Heart left ventricle (tissue), 16 donors: ENCODE measurements at regions not wholly inside any gene's neighbourhood (a gene's known extent, or its start where the extent isn't known, plus 50 kb on each side); places are given as distances from the start of the nearest gene placed in this dataset.

Experiments
- ATAC-seq, 4 donors: fragments of 200-7000 bp; cut with Tn5 transposase; one replicate each; pipeline ENCODE4 v1.9.1; 2020 to 2022; ENCODE audit warnings: moderate library complexity in 4 of 4, mild to moderate bottlenecking in 3 of 4, moderate number of reproducible peaks in 1 of 4
- DNase-seq, 5 donors: peaks; one replicate each; pipeline ENCODE4 v3.0.0-alpha.2; 2020
- H3K27ac ChIP-seq, 12 donors: fragments of 200-600 bp; sonication (generic) in 4 of 12; one replicate each; pipeline versions ENCODE4 v1.5.0 to v1.8.0; 2016 to 2022; ENCODE audit warnings: mild to moderate bottlenecking in 2 of 12
- H3K27me3 ChIP-seq, 9 donors: fragments of 200-600 bp; sonication (generic) in 2 of 9; one replicate each; pipeline versions ENCODE4 v1.5.1 to v1.8.0; 2016 to 2022; ENCODE audit warnings: mild to moderate bottlenecking in 3 of 9
- H3K36me3 ChIP-seq, 9 donors: fragments of 200-600 bp; sonication (generic) in 2 of 9; one replicate each; pipeline versions ENCODE4 v1.5.0 to v1.8.0; 2018 to 2022; ENCODE audit warnings: mild to moderate bottlenecking in 2 of 9
- H3K4me1 ChIP-seq, 12 donors: fragments of 200-600 bp; sonication (generic) in 4 of 12; one replicate each; pipeline versions ENCODE4 v1.5.0 to v1.8.0; 2016 to 2022; ENCODE audit warnings: mild to moderate bottlenecking in 3 of 12
- H3K4me3 ChIP-seq, 12 donors: fragments of 200-600 bp; sonication (generic) in 4 of 12; one replicate each; pipeline versions ENCODE4 v1.5.0 to v1.8.0; 2017 to 2022; ENCODE audit warnings: mild to moderate bottlenecking in 9 of 12, moderate library complexity in 4 of 12
- H3K9me3 ChIP-seq, 12 donors: fragments of 200-600 bp; sonication (generic) in 4 of 12; one replicate each; pipeline versions ENCODE4 v1.5.0 to v1.8.0; 2016 to 2022; ENCODE audit warnings: mild to moderate bottlenecking in 1 of 12
- POLR2A ChIP-seq, 2 donors: fragments of 450-650 bp; IDR thresholded peaks; one replicate each; pipeline ENCODE4 v1.6.1; 2017; ENCODE audit warnings: antibody characterized with exemption in 2 of 2, mild to moderate bottlenecking in 2 of 2, moderate library complexity in 2 of 2
- WGBS, 4 donors: extraction: QIAGEN DNeasy Blood & Tissue Kit in 2 of 4; methylation state at CpG; one replicate each; pipeline versions ENCODE4 v1.1.5 to v1.1.7; 2013 to 2018; 5-methylcytosine and 5-hydroxymethylcytosine counted together
- intact Hi-C, 10 donors: fragments of 100-400 bp; cut with DNase I; formaldehyde crosslinking; loops; one replicate each; pipeline versions ENCODE4 v1.11.1 to v1.14.2; 2022
- TF ChIP-seq, protein P1 (sequence below), 12 donors: fragments of 200-600 bp; sonication (generic) in 4 of 12; IDR thresholded peaks; one replicate each; pipeline versions ENCODE4 v1.5.0 to v1.8.0; 2018 to 2022; ENCODE audit warnings: antibody characterized with exemption in 12 of 12, mild to moderate bottlenecking in 5 of 12
- donor health status: ischemic (EF 13 %, LVEDD 7.1; RV severe dilation, severe dysfunction).
- donor health status: healthy with polysubstance abuse.
- donor health status: DM: no; HTN: yes; CAD: no.
- donor health status: DM: no; HTN: no; CAD: no.
- donor health status: ischemic (EF 25% LVEDD 6.9; RV normal size, moderate dysfunction).
- donor health status: ischemic (EF 25% LVEDD 5.7; RV mildly dilated, moderate dysfunction).
- donor health status: healthy.
- donor health status: DM: yes; HTN: yes; CAD: no.
- donor health status: ischemic (EF 35%, LVEDD 5.7; RV mildly dilated, moderate dysfunction).
- donor health status: nonischemic (EF 11% LVEDD 7.7; RV severe dilation, severe dysfunction).
- donor health status: DM: yes; HTN: yes; CAD: no.
- donor health status: PGD.
- donor health status: ischemic (EF 29% LVEDD 5.4; RV normal size, mild dysfunction).
- donor health status: nonischemic (EF 23%, LVEDD 6.1; RV moderate dilation, normal function).

DNA sequence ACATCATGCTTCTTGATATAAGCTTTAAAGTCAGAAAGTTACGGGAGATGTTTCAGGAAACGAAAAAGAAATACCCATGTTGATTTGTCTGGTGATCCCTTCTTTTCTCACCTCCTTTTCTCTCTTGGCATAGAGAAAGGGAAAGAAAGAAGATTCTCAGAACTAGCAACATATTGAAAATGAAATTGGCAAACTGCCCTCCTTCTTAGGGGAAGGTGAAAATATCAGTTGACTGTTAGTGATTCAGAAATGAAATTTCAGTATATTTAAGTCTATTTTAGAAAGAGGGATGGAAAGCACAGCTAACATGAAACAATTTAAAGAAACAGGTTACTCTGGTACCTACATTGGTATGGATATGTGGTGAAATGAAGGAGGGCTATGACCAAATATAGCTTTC is 918.1 kb downstream of the METTL15 start:
- no peak for DNase-seq
- no peaks in the 10 kb centered on the region for H3K27me3 ChIP-seq
- no peak overlapping the region for H3K27ac ChIP-seq
- no peak for ATAC-seq
- no peak overlapping the region for H3K4me3 ChIP-seq
- 82 to 87% (median 86%) methylated on average over 2 of the region's 2 CpGs for WGBS, 4 donors
- TF ChIP-seq, protein P1, sequence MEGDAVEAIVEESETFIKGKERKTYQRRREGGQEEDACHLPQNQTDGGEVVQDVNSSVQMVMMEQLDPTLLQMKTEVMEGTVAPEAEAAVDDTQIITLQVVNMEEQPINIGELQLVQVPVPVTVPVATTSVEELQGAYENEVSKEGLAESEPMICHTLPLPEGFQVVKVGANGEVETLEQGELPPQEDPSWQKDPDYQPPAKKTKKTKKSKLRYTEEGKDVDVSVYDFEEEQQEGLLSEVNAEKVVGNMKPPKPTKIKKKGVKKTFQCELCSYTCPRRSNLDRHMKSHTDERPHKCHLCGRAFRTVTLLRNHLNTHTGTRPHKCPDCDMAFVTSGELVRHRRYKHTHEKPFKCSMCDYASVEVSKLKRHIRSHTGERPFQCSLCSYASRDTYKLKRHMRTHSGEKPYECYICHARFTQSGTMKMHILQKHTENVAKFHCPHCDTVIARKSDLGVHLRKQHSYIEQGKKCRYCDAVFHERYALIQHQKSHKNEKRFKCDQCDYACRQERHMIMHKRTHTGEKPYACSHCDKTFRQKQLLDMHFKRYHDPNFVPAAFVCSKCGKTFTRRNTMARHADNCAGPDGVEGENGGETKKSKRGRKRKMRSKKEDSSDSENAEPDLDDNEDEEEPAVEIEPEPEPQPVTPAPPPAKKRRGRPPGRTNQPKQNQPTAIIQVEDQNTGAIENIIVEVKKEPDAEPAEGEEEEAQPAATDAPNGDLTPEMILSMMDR (IDR thresholded peaks at IDR 0.05): no peak
- TF ChIP-seq POLR2A (IDR thresholded peaks at IDR 0.05): no peak
- H3K9me3 ChIP-seq: peaks cover 0 to 31% (median 15%) of the 10 kb centered on the region in 12 donors
- intact Hi-C loops: no loop called here
- no peaks in the 10 kb centered on the region for H3K4me1 ChIP-seq
- no peaks in the 10 kb centered on the region for H3K36me3 ChIP-seq

DNA sequence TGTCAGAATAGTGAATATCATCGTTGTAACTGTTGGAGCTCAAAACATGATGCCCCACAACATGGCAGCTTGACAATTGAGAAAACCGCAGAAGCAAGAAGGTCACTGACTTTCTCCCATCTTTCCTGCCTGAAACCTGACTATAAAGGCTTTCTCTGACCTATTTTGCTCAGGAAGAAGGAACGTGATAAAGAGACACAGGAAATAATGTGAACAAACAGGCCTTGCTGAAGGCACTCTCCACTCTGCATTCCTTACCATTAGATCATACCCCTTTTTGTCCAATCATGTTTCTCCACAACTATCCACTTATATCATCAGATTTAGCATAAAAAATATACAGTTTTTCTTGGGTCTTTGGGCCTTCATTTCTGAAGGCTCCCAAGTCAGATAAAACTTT is 916.8 kb downstream of the METTL15 start:
- WGBS, 4 donors: 59 to 69% (median 64%) methylated on average over 3 of the region's 3 CpGs
- H3K4me3 ChIP-seq: no peak overlapping the region
- ATAC-seq: no peak
- intact Hi-C loops: no loop called here
- no peak for TF ChIP-seq POLR2A (IDR thresholded peaks at IDR 0.05)
- TF ChIP-seq, protein P1 (IDR thresholded peaks at IDR 0.05): no peak
- no peak overlapping the region for H3K27ac ChIP-seq
- no peaks in the 10 kb centered on the region for H3K36me3 ChIP-seq
- no peaks in the 10 kb centered on the region for H3K4me1 ChIP-seq
- H3K9me3 ChIP-seq: peaks cover 0 to 22% (median 13%) of the 10 kb centered on the region in 12 donors
- no peak for DNase-seq
- H3K27me3 ChIP-seq: no peaks in the 10 kb centered on the region

GRCh38 chr11:29024386-29024785 is 916.2 kb downstream of the METTL15 start:
- peaks cover 0 to 16% (median 8%) of the 10 kb centered on the region in 12 donors for H3K9me3 ChIP-seq
- DNase-seq (no peak), ATAC-seq (no peak)
- no peaks in the 10 kb centered on the region for H3K27me3 ChIP-seq
- intact Hi-C loops: no loop called here
- H3K4me3 ChIP-seq: no peak overlapping the region
- no peak overlapping the region for H3K27ac ChIP-seq
- TF ChIP-seq, protein P1 (IDR thresholded peaks at IDR 0.05): no peak
- no peak for TF ChIP-seq POLR2A (IDR thresholded peaks at IDR 0.05)
- WGBS, 4 donors: 72 to 81% (median 80%) methylated on average over 4 of the region's 4 CpGs
- H3K36me3 ChIP-seq: no peaks in the 10 kb centered on the region
- no peaks in the 10 kb centered on the region for H3K4me1 ChIP-seq

DNA sequence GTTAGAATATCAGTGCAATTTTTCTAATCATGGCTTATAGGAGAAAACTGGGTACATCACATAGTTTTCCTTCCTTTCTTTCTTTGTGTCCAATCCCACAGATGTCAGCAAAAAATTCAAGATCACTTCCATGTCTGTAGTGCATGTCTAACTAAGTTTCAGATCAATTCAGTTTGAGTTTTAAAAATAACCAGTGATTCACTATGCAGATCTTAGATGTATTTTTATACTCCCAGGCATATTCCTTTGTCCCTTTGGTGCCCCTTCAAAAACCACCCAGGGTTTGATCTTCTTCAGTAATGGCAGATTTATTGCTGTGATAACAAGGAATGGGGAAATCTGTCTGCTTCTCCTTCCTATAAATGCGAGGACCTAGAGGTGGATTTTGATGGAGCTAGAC is 915.6 kb downstream of the METTL15 start:
- ATAC-seq: no peak
- H3K9me3 ChIP-seq: peaks cover 0 to 10% (median 4%) of the 10 kb centered on the region in 12 donors

More for the DNA sequence above, 915.6 kb downstream of the METTL15 start:
- DNase-seq: no peak
- Histone ChIP-seq H3K4me3 (no peak overlapping the region), H3K4me1 (no peaks in the 10 kb centered on the region), H3K27ac (no peak overlapping the region), H3K27me3 (no peaks in the 10 kb centered on the region), H3K36me3 (no peaks in the 10 kb centered on the region)
- 79 to 88% (median 84%) methylated on average over 1 of the region's 1 CpG for WGBS, 4 donors
- intact Hi-C loops: no loop called here
- TF ChIP-seq, protein P1 (IDR thresholded peaks at IDR 0.05): no peak
- TF ChIP-seq POLR2A (IDR thresholded peaks at IDR 0.05): no peak
